GM12875 (cell line): ENCODE measurements at regions not wholly inside any gene's neighbourhood (a gene's known extent, or its start where the extent isn't known, plus 50 kb on each side); places are given as distances from the start of the nearest gene placed in this dataset.

Experiments used
- H3K4me3 ChIP-seq: one replicate; pipeline ENCODE4 v1.5.1; 2011; ENCODE audit warnings: low read depth, low read length, control low read depth
- CTCF ChIP-seq: IDR thresholded peaks from 2 replicates; pipeline ENCODE4 v1.5.1; 2011; ENCODE audit warnings: low read depth, mild to moderate bottlenecking, control low read depth, inconsistent platforms, low read length, moderate library complexity, borderline replicate concordance; ENCODE audit not compliant: insufficient read depth

GRCh38 chr1:36542962-36543515, 60.3 kb upstream of the CSF3R start:
- no peak overlapping the region for H3K4me3 ChIP-seq
- peak; percentile 21; the same call in 1 of the 2 replicates for TF ChIP-seq CTCF

- no peak for TF ChIP-seq CTCF
- H3K4me3 ChIP-seq, result no peak overlapping the region
Observed at GRCh38 chr1:36542024-36542961, 59.6 kb upstream of the CSF3R start.

- no peak overlapping the region for H3K4me3 ChIP-seq
- TF ChIP-seq CTCF, result no peak
Observed at GRCh38 chr1:36540056-36540455, 57.3 kb upstream of the CSF3R start.

- H3K4me3 ChIP-seq, result no peak overlapping the region
- no peak for TF ChIP-seq CTCF
Observed at GRCh38 chr1:36539526-36539925, 56.8 kb upstream of the CSF3R start.

- H3K4me3 ChIP-seq, result no peak overlapping the region
- TF ChIP-seq CTCF, result no peak
Observed at GRCh38 chr1:36537991-36538390, 55.3 kb upstream of the CSF3R start.

- TF ChIP-seq CTCF, result no peak
Observed at GRCh38 chr1:36537190-36537768, 54.6 kb upstream of the CSF3R start.

GRCh38 chr1:36536727-36537126, 54.0 kb upstream of the CSF3R start:
- no peak overlapping the region for H3K4me3 ChIP-seq
- TF ChIP-seq CTCF, result no peak

More at GRCh38 chr1:36537190-36537768, 54.6 kb upstream of the CSF3R start:
- H3K4me3 ChIP-seq, result no peak overlapping the region
